GM23338 (cell line): ENCODE measurements at regions not wholly inside any gene's neighbourhood (a gene's known extent, or its start where the extent isn't known, plus 50 kb on each side); places are given as distances from the start of the nearest gene placed in this dataset.

ENCODE experiments used
- ATAC-seq: fragments of 200-7000 bp; cut with Tn5 transposase; 3 replicates; pipeline ENCODE4 v1.9.1; 2020
- DNase-seq: peaks from one replicate; pipeline ENCODE4 v3.0.0-alpha.2; 2015; ENCODE audit warnings: low spot score
- H2AFZ ChIP-seq: fragments of 200-600 bp; sonication (generic); 2 replicates; pipeline ENCODE4 v1.8.0; 2016; ENCODE audit warnings: antibody characterized with exemption, mild to moderate bottlenecking, moderate library complexity
- H3F3A ChIP-seq: fragments of 200-600 bp; sonication (generic); replicated peaks from 2 replicates; pipeline ENCODE4 v1.8.0; 2017; ENCODE audit warnings: antibody characterized with exemption, mixed run types, low read depth
- H3K27ac ChIP-seq: fragments of 200-600 bp; sonication (generic); 2 replicates; pipeline ENCODE4 v1.6.1; 2016; ENCODE audit warnings: low read depth
- H3K27me3 ChIP-seq: fragments of 200-600 bp; sonication (generic); 2 replicates; pipeline ENCODE4 v1.8.0; 2016; ENCODE audit warnings: mild to moderate bottlenecking, mixed run types, moderate library complexity; ENCODE audit not compliant: insufficient read depth
- H3K36me3 ChIP-seq: fragments of 200-600 bp; sonication (generic); 2 replicates; pipeline ENCODE4 v1.8.0; 2016; ENCODE audit warnings: mild to moderate bottlenecking; ENCODE audit not compliant: insufficient read depth
- H3K4me1 ChIP-seq: fragments of 200-600 bp; sonication (generic); 2 replicates; pipeline ENCODE4 v1.8.0; 2016; ENCODE audit warnings: mild to moderate bottlenecking, moderate library complexity; ENCODE audit not compliant: insufficient read depth
- H3K4me2 ChIP-seq: fragments of 200-600 bp; sonication (generic); 2 replicates; pipeline ENCODE4 v1.7.1; 2017; ENCODE audit warnings: mixed run types
- H3K4me3 ChIP-seq: fragments of 200-600 bp; sonication (generic); 2 replicates; pipeline ENCODE4 v1.6.1; 2016; ENCODE audit warnings: mixed run types
- H3K79me2 ChIP-seq: fragments of 200-600 bp; sonication (generic); replicated peaks from 2 replicates; pipeline ENCODE4 v1.8.0; 2017; ENCODE audit warnings: mild to moderate bottlenecking; ENCODE audit not compliant: insufficient read depth
- H3K9me2 ChIP-seq: fragments of 200-600 bp; sonication (generic); 2 replicates; pipeline ENCODE4 v1.8.0; 2017; ENCODE audit not compliant: insufficient read depth
- H4K20me1 ChIP-seq: fragments of 200-600 bp; sonication (generic); replicated peaks from 2 replicates; pipeline ENCODE4 v1.8.0; 2017; ENCODE audit warnings: mild to moderate bottlenecking; ENCODE audit not compliant: insufficient read depth
- H3K27ac Mint-ChIP-seq: 2 replicates; pipeline ENCODE4 v1.8.0; 2020; ENCODE audit warnings: inconsistent platforms, mild to moderate bottlenecking, moderate library complexity, mixed read lengths
- H3K27me3 Mint-ChIP-seq: 3 replicates; pipeline ENCODE4 v1.8.0; 2022; ENCODE audit warnings: low read depth, mild to moderate bottlenecking, moderate library complexity, mixed read lengths, inconsistent platforms; ENCODE audit not compliant: insufficient read depth, poor library complexity
- H3K36me3 Mint-ChIP-seq: 3 replicates; pipeline ENCODE4 v1.8.0; 2021; ENCODE audit warnings: low read depth, mild to moderate bottlenecking, inconsistent platforms, moderate library complexity, mixed read lengths
- H3K4me1 Mint-ChIP-seq: 3 replicates; pipeline ENCODE4 v1.8.0; 2020; ENCODE audit warnings: mild to moderate bottlenecking, inconsistent platforms, mixed read lengths
- H3K4me3 Mint-ChIP-seq: 3 replicates; pipeline ENCODE4 v1.8.0; 2021; ENCODE audit warnings: moderate library complexity, mild to moderate bottlenecking, inconsistent platforms, mixed read lengths
- H3K9me3 Mint-ChIP-seq: 3 replicates; pipeline ENCODE4 v1.8.0; 2020; ENCODE audit warnings: moderate library complexity, mild to moderate bottlenecking, inconsistent platforms, mixed read lengths
- CREB1 ChIP-seq: fragments of 250-450 bp; sonication (Bioruptor Pico); IDR thresholded peaks from 2 replicates; pipeline ENCODE4 v1.5.0; 2020; ENCODE audit warnings: low read depth, mild to moderate bottlenecking, moderate library complexity
- CTCF ChIP-seq, 2 experiments: fragments of 200-600 bp in 1 of 2; sonication (generic) in 1 of 2; conservative IDR thresholded peaks; 2 replicates each; pipeline versions ENCODE4 v1.5.1 to v1.6.1; 2016 to 2017; ENCODE audit warnings: antibody characterized with exemption in 2 of 2, low read depth in 2 of 2, mild to moderate bottlenecking in 2 of 2, moderate library complexity in 1 of 2
- EZH2phosphoT487 ChIP-seq: fragments of 200-600 bp; sonication (generic); IDR thresholded peaks from one replicate; pipeline ENCODE4 v1.8.1; 2018; ENCODE audit warnings: antibody characterized with exemption; ENCODE audit not compliant: unreplicated experiment
- JUNB ChIP-seq: IDR thresholded peaks from one replicate; pipeline ENCODE4 v1.6.1; 2016; ENCODE audit warnings: antibody characterized with exemption; ENCODE audit not compliant: unreplicated experiment
- NANOG ChIP-seq: IDR thresholded peaks from 2 replicates; pipeline ENCODE4 v1.6.1; 2016; ENCODE audit warnings: antibody characterized with exemption, borderline replicate concordance
- POLR2AphosphoS5 ChIP-seq: IDR thresholded peaks from 2 replicates; pipeline ENCODE4 v1.6.1; 2016; ENCODE audit warnings: antibody characterized with exemption, low read depth
- REST ChIP-seq: IDR thresholded peaks from one replicate; pipeline ENCODE4 v1.6.1; 2018; ENCODE audit warnings: antibody characterized with exemption; ENCODE audit not compliant: unreplicated experiment
- ZNF114 ChIP-seq: fragments of 250-450 bp; sonication (Bioruptor Pico); IDR thresholded peaks from 2 replicates; pipeline ENCODE4 v1.5.0; 2020; ENCODE audit warnings: mild to moderate bottlenecking, moderate library complexity

- TF ChIP-seq CTCF (conservative IDR thresholded peaks at IDR 0.05; ENCODE audit: low read depth in 2 of 2) (no peak), NANOG (no peak), REST (no peak)
Observed at GRCh38 chr18:56451188-56451587, 187.2 kb downstream of the TXNL1 start (continued).

GRCh38 chr18:56448751-56449150 lies 189.6 kb downstream of the TXNL1 start:
- no peak overlapping the region for H3K4me2 ChIP-seq
- Mint-ChIP-seq H3K36me3 (no peaks in the 10 kb centered on the region; the same call in 1 of the 3 replicates), H3K27me3 (no peaks in the 10 kb centered on the region), H3K4me1 (peaks cover 12% of the 10 kb centered on the region; the same call in 2 of the 3 replicates), H3K27ac (no peak overlapping the region), H3K4me3 (no peak overlapping the region), H3K9me3 (no peaks in the 10 kb centered on the region)
- no peak for DNase-seq
- H4K20me1 ChIP-seq = no peaks in the 10 kb centered on the region
- peaks cover 18% of the 10 kb centered on the region for H3K4me1 ChIP-seq
- H3K36me3 ChIP-seq = no peaks in the 10 kb centered on the region
- H2AFZ ChIP-seq = no peak overlapping the region
- no peaks in the 10 kb centered on the region for H3K27me3 ChIP-seq
- H3K27ac ChIP-seq = no peak overlapping the region
- H3K4me3 ChIP-seq = no peak overlapping the region
- H3K9me2 ChIP-seq = peaks cover 18% of the 10 kb centered on the region; the same call in 1 of the 2 replicates
- no peak for ATAC-seq
- no peaks in the 10 kb centered on the region for H3K79me2 ChIP-seq
- no peaks in the 10 kb centered on the region for H3F3A ChIP-seq
- no peak for TF ChIP-seq POLR2AphosphoS5
- TF ChIP-seq ZNF114 (CRISPR knock-in tag) = no peak
- TF ChIP-seq REST = no peak
- no peak for TF ChIP-seq JUNB
- TF ChIP-seq NANOG = no peak
- no peak for TF ChIP-seq CREB1 (CRISPR knock-in tag)
- no peak for TF ChIP-seq CTCF (conservative IDR thresholded peaks at IDR 0.05; ENCODE audit: low read depth in 2 of 2)
- no peak for TF ChIP-seq EZH2phosphoT487
